ENCODE measurements at regions not wholly inside any gene's neighbourhood (a gene's known extent, or its start where the extent isn't known, plus 50 kb on each side); places are given as distances from the start of the nearest gene placed in this dataset.

DNA sequence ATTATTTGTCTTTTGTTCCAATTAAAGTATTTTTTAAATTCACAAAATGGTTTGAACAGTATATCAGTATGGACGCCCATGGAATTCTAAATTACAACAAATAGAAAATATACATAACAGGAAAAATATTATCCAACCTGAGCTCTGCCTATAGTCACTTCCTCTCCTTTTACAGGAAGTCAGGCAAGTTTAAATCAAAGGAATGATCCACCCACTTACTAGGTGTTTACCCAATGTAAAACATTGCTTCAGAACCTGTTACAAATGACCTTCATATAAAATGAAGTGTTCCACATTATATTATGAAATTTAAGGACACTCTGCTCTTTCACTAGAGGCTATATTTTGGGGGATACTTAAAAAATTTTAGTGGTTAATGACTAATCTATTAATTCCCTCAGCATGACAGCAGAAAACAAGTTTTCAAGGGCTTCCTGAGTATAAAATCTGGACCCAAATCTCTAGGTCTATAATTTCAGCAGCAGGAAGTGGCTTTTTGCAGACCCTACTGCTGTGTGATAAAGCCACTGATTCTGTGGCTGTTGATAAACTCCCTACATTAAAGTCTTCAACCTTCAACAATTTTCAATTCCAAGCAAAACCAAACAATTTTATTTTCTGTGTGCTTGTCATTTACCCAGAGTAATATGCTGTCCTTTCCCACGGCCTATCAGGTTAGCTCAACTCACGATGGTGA lies 722.6 kb downstream of the GATA3 start:
- TF ChIP-seq, protein P1, sequence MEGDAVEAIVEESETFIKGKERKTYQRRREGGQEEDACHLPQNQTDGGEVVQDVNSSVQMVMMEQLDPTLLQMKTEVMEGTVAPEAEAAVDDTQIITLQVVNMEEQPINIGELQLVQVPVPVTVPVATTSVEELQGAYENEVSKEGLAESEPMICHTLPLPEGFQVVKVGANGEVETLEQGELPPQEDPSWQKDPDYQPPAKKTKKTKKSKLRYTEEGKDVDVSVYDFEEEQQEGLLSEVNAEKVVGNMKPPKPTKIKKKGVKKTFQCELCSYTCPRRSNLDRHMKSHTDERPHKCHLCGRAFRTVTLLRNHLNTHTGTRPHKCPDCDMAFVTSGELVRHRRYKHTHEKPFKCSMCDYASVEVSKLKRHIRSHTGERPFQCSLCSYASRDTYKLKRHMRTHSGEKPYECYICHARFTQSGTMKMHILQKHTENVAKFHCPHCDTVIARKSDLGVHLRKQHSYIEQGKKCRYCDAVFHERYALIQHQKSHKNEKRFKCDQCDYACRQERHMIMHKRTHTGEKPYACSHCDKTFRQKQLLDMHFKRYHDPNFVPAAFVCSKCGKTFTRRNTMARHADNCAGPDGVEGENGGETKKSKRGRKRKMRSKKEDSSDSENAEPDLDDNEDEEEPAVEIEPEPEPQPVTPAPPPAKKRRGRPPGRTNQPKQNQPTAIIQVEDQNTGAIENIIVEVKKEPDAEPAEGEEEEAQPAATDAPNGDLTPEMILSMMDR (IDR thresholded peaks at IDR 0.05 in 2 of 3, conservative IDR thresholded peaks at IDR 0.05 in 1 of 3; ENCODE audit: borderline replicate concordance in 1 of 3, insufficient read depth in 1 of 3, low read depth in 2 of 3, low read length in 2 of 3) = no peak
- no peak for TF ChIP-seq CBX3 (IDR thresholded peaks at IDR 0.05; ENCODE audit: low read depth)
- TF ChIP-seq EGR1 (IDR thresholded peaks at IDR 0.05; ENCODE audit: low read depth) = no peak
- no peak for TF ChIP-seq ELF1 (IDR thresholded peaks at IDR 0.05; ENCODE audit: borderline replicate concordance, low read depth)
- no peak for TF ChIP-seq RAD21 (IDR thresholded peaks at IDR 0.05; ENCODE audit: low read depth)
- TF ChIP-seq, protein P2, sequence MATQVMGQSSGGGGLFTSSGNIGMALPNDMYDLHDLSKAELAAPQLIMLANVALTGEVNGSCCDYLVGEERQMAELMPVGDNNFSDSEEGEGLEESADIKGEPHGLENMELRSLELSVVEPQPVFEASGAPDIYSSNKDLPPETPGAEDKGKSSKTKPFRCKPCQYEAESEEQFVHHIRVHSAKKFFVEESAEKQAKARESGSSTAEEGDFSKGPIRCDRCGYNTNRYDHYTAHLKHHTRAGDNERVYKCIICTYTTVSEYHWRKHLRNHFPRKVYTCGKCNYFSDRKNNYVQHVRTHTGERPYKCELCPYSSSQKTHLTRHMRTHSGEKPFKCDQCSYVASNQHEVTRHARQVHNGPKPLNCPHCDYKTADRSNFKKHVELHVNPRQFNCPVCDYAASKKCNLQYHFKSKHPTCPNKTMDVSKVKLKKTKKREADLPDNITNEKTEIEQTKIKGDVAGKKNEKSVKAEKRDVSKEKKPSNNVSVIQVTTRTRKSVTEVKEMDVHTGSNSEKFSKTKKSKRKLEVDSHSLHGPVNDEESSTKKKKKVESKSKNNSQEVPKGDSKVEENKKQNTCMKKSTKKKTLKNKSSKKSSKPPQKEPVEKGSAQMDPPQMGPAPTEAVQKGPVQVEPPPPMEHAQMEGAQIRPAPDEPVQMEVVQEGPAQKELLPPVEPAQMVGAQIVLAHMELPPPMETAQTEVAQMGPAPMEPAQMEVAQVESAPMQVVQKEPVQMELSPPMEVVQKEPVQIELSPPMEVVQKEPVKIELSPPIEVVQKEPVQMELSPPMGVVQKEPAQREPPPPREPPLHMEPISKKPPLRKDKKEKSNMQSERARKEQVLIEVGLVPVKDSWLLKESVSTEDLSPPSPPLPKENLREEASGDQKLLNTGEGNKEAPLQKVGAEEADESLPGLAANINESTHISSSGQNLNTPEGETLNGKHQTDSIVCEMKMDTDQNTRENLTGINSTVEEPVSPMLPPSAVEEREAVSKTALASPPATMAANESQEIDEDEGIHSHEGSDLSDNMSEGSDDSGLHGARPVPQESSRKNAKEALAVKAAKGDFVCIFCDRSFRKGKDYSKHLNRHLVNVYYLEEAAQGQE (IDR thresholded peaks at IDR 0.05; ENCODE audit: low read depth) = no peak
- TF ChIP-seq POLR2A (IDR thresholded peaks at IDR 0.05; ENCODE audit: borderline replicate concordance, extremely low read depth, insufficient read depth, insufficient read length) = no peak
- no peak for TF ChIP-seq EZH2phosphoT487 (IDR thresholded peaks at IDR 0.05; ENCODE audit: borderline replicate concordance)
- TF ChIP-seq, protein P3, sequence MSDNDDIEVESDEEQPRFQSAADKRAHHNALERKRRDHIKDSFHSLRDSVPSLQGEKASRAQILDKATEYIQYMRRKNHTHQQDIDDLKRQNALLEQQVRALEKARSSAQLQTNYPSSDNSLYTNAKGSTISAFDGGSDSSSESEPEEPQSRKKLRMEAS (IDR thresholded peaks at IDR 0.05) = no peak
- TF ChIP-seq POLR2AphosphoS5 (IDR thresholded peaks at IDR 0.05; ENCODE audit: low read depth, low read length) = no peak
- TF ChIP-seq, protein P4, sequence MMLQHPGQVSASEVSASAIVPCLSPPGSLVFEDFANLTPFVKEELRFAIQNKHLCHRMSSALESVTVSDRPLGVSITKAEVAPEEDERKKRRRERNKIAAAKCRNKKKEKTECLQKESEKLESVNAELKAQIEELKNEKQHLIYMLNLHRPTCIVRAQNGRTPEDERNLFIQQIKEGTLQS (IDR thresholded peaks at IDR 0.05) = no peak
- no peak for TF ChIP-seq EZH2 (IDR thresholded peaks at IDR 0.05)
- TF ChIP-seq JUND (IDR thresholded peaks at IDR 0.05) = no peak

Data from HCT116 (cell line).